Stomach (tissue), 8 donors: ENCODE measurements at regions not wholly inside any gene's neighbourhood (a gene's known extent, or its start where the extent isn't known, plus 50 kb on each side); places are given as distances from the start of the nearest gene placed in this dataset.

Experiments used
- DNase-seq, 2 donors: peaks; one replicate each; pipeline versions ENCODE4 v3.0.0 to v3.0.0-alpha.2; 2013 to 2019
- H3K27ac ChIP-seq, 5 donors: fragments of 200-600 bp in 4 of 5; sonication (generic) in 4 of 5; one replicate each; pipeline ENCODE4 v1.5.1; 2013 to 2019; ENCODE audit warnings: mild to moderate bottlenecking in 1 of 5, moderate library complexity in 1 of 5
- H3K27me3 ChIP-seq, 3 donors: fragments of 200-600 bp; sonication (generic); one replicate each; pipeline ENCODE4 v1.5.1; 2017 to 2019; ENCODE audit warnings: mixed run types in 1 of 3
- H3K36me3 ChIP-seq, 4 donors: fragments of 200-600 bp; sonication (generic); 1 replicate in 3 of 4; 2 replicates in 1 of 4; pipeline ENCODE4 v1.5.1; 2016 to 2019
- H3K4me1 ChIP-seq, 4 donors: fragments of 200-600 bp; sonication (generic); one replicate each; pipeline ENCODE4 v1.5.1; 2016 to 2019
- H3K4me3 ChIP-seq, 4 donors: fragments of 200-600 bp; sonication (generic) in 3 of 4; one replicate each; pipeline ENCODE4 v1.5.1; 2016 to 2019; ENCODE audit warnings: mild to moderate bottlenecking in 1 of 4
- H3K9me3 ChIP-seq, 4 donors: fragments of 200-600 bp; sonication (generic); one replicate each; pipeline ENCODE4 v1.5.1; 2016 to 2019
- CTCF ChIP-seq, 7 experiments: fragments of 450-650 bp in 4 of 7; fragments of 200-600 bp in 3 of 7; sonication (generic) in 3 of 7; IDR thresholded peaks; one replicate each; pipeline ENCODE4 v1.5.1; 2016 to 2019; ENCODE audit warnings: antibody characterized with exemption in 7 of 7, control low read depth in 2 of 7, mild to moderate bottlenecking in 1 of 7
- EP300 ChIP-seq: sonication (generic); formaldehyde crosslinking; IDR thresholded peaks from one replicate; pipeline ENCODE4 v1.6.1; 2017; ENCODE audit warnings: antibody characterized with exemption
- POLR2A ChIP-seq, 4 donors: fragments of 450-650 bp; IDR thresholded peaks; one replicate each; pipeline ENCODE4 v1.6.1; 2016; ENCODE audit warnings: antibody characterized with exemption in 4 of 4, control low read depth in 2 of 4, mild to moderate bottlenecking in 1 of 4, moderate library complexity in 1 of 4
- POLR2AphosphoS5 ChIP-seq, 3 donors: sonication (generic); formaldehyde crosslinking; IDR thresholded peaks; one replicate each; pipeline ENCODE4 v1.6.1; 2016; ENCODE audit warnings: antibody characterized with exemption in 3 of 3
- WGBS, 5 donors: extraction: QIAGEN DNeasy Blood & Tissue Kit in 3 of 5; methylation state at CpG; one replicate each; pipeline versions ENCODE4 v1.1.5 to v1.1.7; 2013 to 2018; 5-methylcytosine and 5-hydroxymethylcytosine counted together
- intact Hi-C: fragments of 100-400 bp; cut with DNase I; formaldehyde crosslinking; loops from one replicate; pipeline ENCODE4 v1.15.1; 2023; ENCODE audit warnings: low total_unique reads
- donor health status: healthy with polysubstance abuse.
- donor health status: Bipolar disorder and iron deficiency.
- donor health status: healthy.

- DNase-seq: no peak
- no peaks in the 10 kb centered on the region for H3K9me3 ChIP-seq
- no peaks in the 10 kb centered on the region for H3K36me3 ChIP-seq
- H3K27me3 ChIP-seq: no peaks in the 10 kb centered on the region
- WGBS, 5 donors: 73 to 89% (median 80%) methylated on average over 4 of the region's 4 CpGs
- intact Hi-C loops: no loop called here
- H3K27ac ChIP-seq: no peak overlapping the region
- no peak overlapping the region for H3K4me3 ChIP-seq
- TF ChIP-seq POLR2A (IDR thresholded peaks at IDR 0.05) (no peak), EP300 (no peak), POLR2AphosphoS5 (IDR thresholded peaks at IDR 0.05) (no peak), CTCF (IDR thresholded peaks at IDR 0.05) (no peak)
- H3K4me1 ChIP-seq: no peaks in the 10 kb centered on the region
Measured at GRCh38 chr10:62895063-62895462, 78.9 kb upstream of the EGR2 start.

- DNase-seq: no peak
- Histone ChIP-seq H3K9me3 (no peaks in the 10 kb centered on the region), H3K4me3 (no peak overlapping the region), H3K4me1 (no peaks in the 10 kb centered on the region), H3K27ac (no peak overlapping the region), H3K36me3 (no peaks in the 10 kb centered on the region), H3K27me3 (no peaks in the 10 kb centered on the region)
- no peak for TF ChIP-seq CTCF (IDR thresholded peaks at IDR 0.05)
- no peak for TF ChIP-seq EP300
- no peak for TF ChIP-seq POLR2AphosphoS5 (IDR thresholded peaks at IDR 0.05)
- WGBS, 5 donors: 84 to 96% (median 90%) methylated on average over 3 of the region's 3 CpGs
- intact Hi-C loops: no loop called here
Measured at GRCh38 chr10:62894156-62894555, 78.0 kb upstream of the EGR2 start.

GRCh38 chr10:62893036-62893435, 76.9 kb upstream of the EGR2 start:
- WGBS, 5 donors: 79 to 98% (median 85%) methylated on average over 1 of the region's 1 CpG
- TF ChIP-seq EP300 (no peak), POLR2AphosphoS5 (IDR thresholded peaks at IDR 0.05) (no peak), POLR2A (IDR thresholded peaks at IDR 0.05) (no peak), CTCF (IDR thresholded peaks at IDR 0.05) (no peak)
- H3K4me1 ChIP-seq: no peaks in the 10 kb centered on the region
- no peak for DNase-seq
- no peak overlapping the region for H3K27ac ChIP-seq
- intact Hi-C loops: no loop called here
- no peaks in the 10 kb centered on the region for H3K36me3 ChIP-seq
- no peaks in the 10 kb centered on the region for H3K9me3 ChIP-seq
- no peak overlapping the region for H3K4me3 ChIP-seq
- no peaks in the 10 kb centered on the region for H3K27me3 ChIP-seq

GRCh38 chr10:62890395-62890794, 74.2 kb upstream of the EGR2 start:
- no peaks in the 10 kb centered on the region for H3K9me3 ChIP-seq
- H3K4me3 ChIP-seq: no peak overlapping the region
- no peak for DNase-seq
- no peak for TF ChIP-seq EP300
- TF ChIP-seq POLR2A (IDR thresholded peaks at IDR 0.05): no peak
- TF ChIP-seq POLR2AphosphoS5 (IDR thresholded peaks at IDR 0.05): no peak
- TF ChIP-seq CTCF (IDR thresholded peaks at IDR 0.05): no peak
- no peaks in the 10 kb centered on the region for H3K4me1 ChIP-seq
- WGBS, 5 donors: 71 to 88% (median 75%) methylated on average over 2 of the region's 2 CpGs
- no peak overlapping the region for H3K27ac ChIP-seq
- H3K27me3 ChIP-seq: peaks cover 0 to 8% (median 0%) of the 10 kb centered on the region in 3 donors
- intact Hi-C loops: no loop called here
- no peaks in the 10 kb centered on the region for H3K36me3 ChIP-seq
